Left lung (tissue), 4 donors: ENCODE measurements at regions not wholly inside any gene's neighbourhood (a gene's known extent, or its start where the extent isn't known, plus 50 kb on each side); places are given as distances from the start of the nearest gene placed in this dataset.
"Not testable (repeated sequence)": the region's sequence is repeated elsewhere in the genome, so short reads cannot be mapped to it uniquely, and the experiment has no call there.

Experiments used
- ATAC-seq: fragments of 200-7000 bp; cut with Tn5 transposase; one replicate; pipeline ENCODE4 v1.9.1; 2020; ENCODE audit warnings: moderate library complexity
- DNase-seq, 4 donors: peaks; one replicate each; pipeline ENCODE4 v3.0.0-alpha.2; 2013 to 2020
- H3K27ac ChIP-seq, 2 donors: fragments of 200-600 bp; sonication (generic) in 1 of 2; one replicate each; pipeline versions ENCODE4 v1.5.0 to v1.8.0; 2020 to 2021
- H3K27me3 ChIP-seq, 2 donors: fragments of 200-600 bp; sonication (generic) in 1 of 2; one replicate each; pipeline versions ENCODE4 v1.5.0 to v1.8.0; 2020 to 2021
- H3K36me3 ChIP-seq, 2 donors: fragments of 200-600 bp; sonication (generic) in 1 of 2; one replicate each; pipeline versions ENCODE4 v1.5.0 to v1.8.0; 2020 to 2021
- H3K4me1 ChIP-seq, 2 donors: fragments of 200-600 bp; one replicate each; pipeline ENCODE4 v1.8.0; 2021
- H3K4me3 ChIP-seq, 2 donors: fragments of 200-600 bp; sonication (generic) in 1 of 2; one replicate each; pipeline versions ENCODE4 v1.5.0 to v1.8.0; 2020 to 2021; ENCODE audit warnings: mild to moderate bottlenecking in 1 of 2
- H3K9me3 ChIP-seq, 2 donors: fragments of 200-600 bp; sonication (generic) in 1 of 2; one replicate each; pipeline versions ENCODE4 v1.5.0 to v1.8.0; 2020 to 2021
- intact Hi-C, 2 donors: fragments of 100-400 bp; cut with DNase I; formaldehyde crosslinking; loops; one replicate each; pipeline versions ENCODE4 v1.11.2 to v1.14.2; 2022
- donor health status: DM: no; HTN: yes; CAD: no.
- donor health status: DM: no; HTN: no; CAD: no.

GRCh38 chr2:111463956-111464355 lies 343.2 kb downstream of the BCL2L11 start:
- H3K27me3 ChIP-seq, H3K27ac ChIP-seq, H3K4me1 ChIP-seq, H3K4me3 ChIP-seq, H3K9me3 ChIP-seq, H3K36me3 ChIP-seq, intact Hi-C loops, DNase-seq: not testable (repeated sequence)
- ATAC-seq: peak; percentile 87

- H3K36me3 ChIP-seq, ATAC-seq, DNase-seq, H3K27me3 ChIP-seq, H3K27ac ChIP-seq, H3K4me3 ChIP-seq, H3K4me1 ChIP-seq, H3K9me3 ChIP-seq, intact Hi-C loops: not testable (repeated sequence)
These were observed 343.7 kb downstream of the BCL2L11 start for GRCh38 chr2:111464367-111464766.

DNA sequence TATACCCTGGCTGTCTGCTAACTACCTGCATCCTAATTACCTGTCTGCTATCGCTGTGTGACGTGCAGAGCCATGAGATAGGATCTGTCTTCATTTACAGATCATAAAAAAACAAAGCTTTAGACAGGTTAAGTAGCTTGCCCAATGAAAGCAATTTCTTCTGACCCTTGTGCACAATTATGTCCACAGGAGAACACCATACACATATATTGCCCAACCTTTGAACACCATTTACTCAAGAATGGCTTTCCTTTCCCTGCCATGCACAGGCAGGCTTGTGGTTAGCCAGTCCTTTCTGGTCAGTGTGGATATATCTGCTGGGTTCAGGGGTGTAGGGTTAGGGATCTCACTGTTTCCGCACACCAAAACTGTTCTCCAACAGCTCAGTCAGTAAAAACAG lies 344.8 kb downstream of the BCL2L11 start:
- intact Hi-C loops, ATAC-seq, DNase-seq, H3K27ac ChIP-seq, H3K4me3 ChIP-seq, H3K36me3 ChIP-seq, H3K9me3 ChIP-seq, H3K27me3 ChIP-seq, H3K4me1 ChIP-seq: not testable (repeated sequence)

- H3K27ac ChIP-seq, H3K4me1 ChIP-seq, H3K27me3 ChIP-seq, H3K4me3 ChIP-seq, intact Hi-C loops, H3K9me3 ChIP-seq, H3K36me3 ChIP-seq: not testable (repeated sequence)
- ATAC-seq: peak; percentile 90
- peak in 1 of 4 donors; percentile 60 for DNase-seq
These were observed 346.0 kb downstream of the BCL2L11 start for GRCh38 chr2:111466744-111467143.

DNA sequence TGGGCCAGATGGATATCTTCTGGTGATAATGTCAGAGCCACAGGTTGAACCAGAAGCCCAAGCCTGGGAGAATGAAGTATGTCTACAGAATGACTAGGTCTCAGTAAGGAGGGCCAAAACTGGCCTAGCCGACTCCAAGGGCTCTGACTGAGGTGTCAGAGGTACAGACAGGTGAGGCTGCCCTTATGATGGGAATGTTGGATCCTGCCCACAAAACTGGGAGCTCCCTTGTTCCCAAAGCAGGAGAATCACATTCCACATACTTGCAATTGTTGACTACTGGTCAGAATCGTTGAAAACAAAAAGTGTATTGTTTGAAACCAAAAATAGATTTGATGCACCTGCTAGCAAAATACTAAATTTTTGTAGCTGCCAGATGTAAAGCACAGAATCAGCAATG lies 350.2 kb downstream of the BCL2L11 start:
- H3K27ac ChIP-seq, intact Hi-C loops, H3K36me3 ChIP-seq, H3K9me3 ChIP-seq, DNase-seq, H3K4me1 ChIP-seq, ATAC-seq, H3K4me3 ChIP-seq, H3K27me3 ChIP-seq: not testable (repeated sequence)

DNA sequence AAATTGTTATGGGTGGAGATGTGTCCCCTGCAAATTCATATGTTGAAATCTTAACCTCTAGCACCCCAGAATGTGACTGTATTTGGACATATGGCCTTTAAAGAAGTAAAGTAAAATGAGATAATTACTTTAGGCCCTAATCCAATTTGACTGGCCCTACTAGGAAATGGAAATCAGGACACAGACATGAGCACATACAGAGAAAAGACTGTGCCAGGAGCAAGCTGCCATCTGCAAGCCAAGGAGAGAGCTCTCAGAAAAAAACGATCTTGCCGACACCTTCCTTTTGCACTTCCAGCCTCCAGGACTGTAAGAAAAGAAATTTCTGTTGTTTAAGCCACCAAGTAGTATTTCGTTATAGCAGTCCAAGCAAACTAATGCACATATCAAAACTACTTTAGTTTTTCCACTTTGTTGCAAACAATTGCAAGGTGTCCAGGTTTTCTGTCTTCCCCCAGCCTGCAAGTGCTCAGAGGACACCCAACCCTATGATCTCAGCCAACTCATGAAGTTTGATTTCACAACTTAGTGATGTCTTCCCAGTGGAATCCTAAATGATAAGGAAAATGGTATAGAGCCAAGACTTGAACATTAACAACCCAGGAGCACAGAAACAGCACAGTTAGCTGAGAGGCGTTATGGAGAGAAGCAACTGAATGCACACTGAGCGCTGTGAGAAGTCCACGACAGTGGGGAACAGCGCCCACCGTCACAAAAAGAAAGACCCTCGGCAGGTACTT lies 351.2 kb downstream of the BCL2L11 start:
- intact Hi-C loops, H3K4me1 ChIP-seq: not testable (repeated sequence)

GRCh38 chr2:111472844-111473403 lies 352.2 kb downstream of the BCL2L11 start:
- H3K4me3 ChIP-seq, DNase-seq, H3K27me3 ChIP-seq, H3K4me1 ChIP-seq, H3K27ac ChIP-seq, intact Hi-C loops, H3K36me3 ChIP-seq, H3K9me3 ChIP-seq: not testable (repeated sequence)
- ATAC-seq: peak; percentile 6

More for the DNA sequence above, 351.2 kb downstream of the BCL2L11 start:
- ATAC-seq: peak; percentile 56
- not testable (repeated sequence) for H3K36me3 ChIP-seq, H3K4me3 ChIP-seq, H3K27ac ChIP-seq, H3K27me3 ChIP-seq, H3K9me3 ChIP-seq
- DNase-seq: peak in 1 of 4 donors; percentile 50

- DNase-seq, H3K36me3 ChIP-seq, H3K27me3 ChIP-seq, H3K4me1 ChIP-seq, H3K9me3 ChIP-seq, H3K4me3 ChIP-seq, intact Hi-C loops, H3K27ac ChIP-seq: not testable (repeated sequence)
- ATAC-seq: peak; percentile 76
These were observed 352.8 kb downstream of the BCL2L11 start for GRCh38 chr2:111473522-111473921.

GRCh38 chr2:111474198-111474705 lies 353.5 kb downstream of the BCL2L11 start:
- H3K27ac ChIP-seq, H3K4me1 ChIP-seq, intact Hi-C loops, H3K4me3 ChIP-seq, H3K27me3 ChIP-seq, ATAC-seq, H3K9me3 ChIP-seq, DNase-seq, H3K36me3 ChIP-seq: not testable (repeated sequence)

- H3K4me3 ChIP-seq, intact Hi-C loops, H3K27me3 ChIP-seq, DNase-seq, H3K36me3 ChIP-seq, H3K9me3 ChIP-seq, ATAC-seq: not testable (repeated sequence)
- Histone ChIP-seq H3K4me1 (peaks cover 0 to 18% of the 10 kb centered on the region in 2 donors), H3K27ac (peak overlapping the region in 1 of 2 donors; percentile 75)
These were observed 357.6 kb downstream of the BCL2L11 start for GRCh38 chr2:111478335-111478734.

DNA sequence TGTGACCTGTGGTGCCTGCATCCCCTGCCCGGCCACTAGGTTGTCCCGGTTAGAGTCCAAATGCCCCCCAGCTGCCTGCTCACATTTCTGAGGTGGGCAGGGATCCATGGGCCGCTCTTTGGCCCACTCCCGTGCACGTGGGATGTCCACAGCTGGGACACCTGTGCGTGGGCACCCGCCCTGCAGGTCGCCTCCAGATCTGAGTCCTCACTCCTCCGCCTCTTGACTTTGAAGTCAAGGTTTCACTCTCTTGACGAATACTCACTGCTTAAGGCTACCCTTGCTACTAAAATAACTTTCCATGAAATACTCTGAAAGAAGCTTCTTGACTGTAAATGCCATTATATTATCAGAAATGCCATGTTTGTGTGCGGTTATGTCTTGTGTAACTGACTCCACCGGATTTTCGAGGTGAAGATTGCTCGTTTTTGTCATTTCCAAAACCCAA lies 358.2 kb downstream of the BCL2L11 start:
- intact Hi-C loops, H3K36me3 ChIP-seq, H3K9me3 ChIP-seq, DNase-seq, H3K27me3 ChIP-seq, H3K4me3 ChIP-seq: not testable (repeated sequence)
- ATAC-seq: peak; percentile 26
- peaks cover 0 to 18% of the 10 kb centered on the region in 2 donors for H3K4me1 ChIP-seq
- peak overlapping the region in 1 of 2 donors; percentile 75 for H3K27ac ChIP-seq

DNA sequence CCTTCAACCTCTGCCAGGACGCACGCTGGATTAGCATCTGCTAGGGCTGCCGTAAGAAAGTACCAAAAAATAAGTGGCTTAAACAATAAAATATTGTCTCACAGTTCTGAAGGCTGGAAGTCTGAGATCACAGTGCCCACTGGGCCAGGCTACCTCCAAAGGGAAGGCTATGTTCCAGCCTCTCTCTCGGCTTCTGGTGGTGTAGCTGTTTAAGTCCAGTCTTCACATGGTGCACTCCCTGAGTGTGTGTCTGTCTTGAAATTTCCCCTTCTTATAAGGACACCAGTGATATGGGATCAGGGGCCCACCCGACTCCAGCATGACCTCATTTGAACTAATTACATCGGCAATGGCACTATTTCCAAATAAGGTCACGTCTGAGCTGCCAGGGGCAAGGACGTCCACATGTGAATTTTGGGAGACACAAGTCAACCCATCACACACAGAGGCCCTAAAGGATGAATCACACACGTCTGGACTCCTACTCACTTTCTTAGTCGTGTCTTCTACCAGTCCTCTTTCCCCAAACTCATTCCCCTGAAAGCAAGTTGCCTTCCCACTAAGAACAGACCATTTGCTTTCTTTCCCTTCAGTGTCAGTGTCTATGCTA lies 359.4 kb downstream of the BCL2L11 start:
- Histone ChIP-seq H3K27ac (peak overlapping the region in 1 of 2 donors; percentile 41), H3K4me1 (peaks cover 0 to 21% of the 10 kb centered on the region in 2 donors)
- intact Hi-C loops, H3K27me3 ChIP-seq, H3K9me3 ChIP-seq, DNase-seq, H3K4me3 ChIP-seq, H3K36me3 ChIP-seq: not testable (repeated sequence)
- peak; percentile 10 for ATAC-seq

DNA sequence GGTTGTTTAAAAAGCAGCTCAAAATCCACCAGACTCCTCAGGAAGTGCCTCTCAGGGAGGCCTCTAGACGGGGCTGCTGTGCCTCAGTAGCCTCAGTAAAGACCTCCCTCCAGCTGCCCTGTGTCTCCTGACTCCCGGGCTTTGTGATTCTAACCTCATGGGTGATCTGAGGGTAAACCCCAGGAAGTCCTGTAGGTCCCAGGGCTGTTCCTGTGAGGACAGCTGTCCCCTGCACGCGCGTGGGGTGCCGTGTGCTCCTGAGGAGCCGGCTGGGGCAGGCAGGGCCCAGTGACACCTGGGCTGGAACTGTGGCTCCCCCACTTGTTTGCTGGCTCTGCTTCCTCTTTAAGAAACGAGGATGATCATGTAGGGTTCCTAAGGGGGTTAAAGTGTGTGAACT lies 359.9 kb downstream of the BCL2L11 start:
- H3K27me3 ChIP-seq, H3K9me3 ChIP-seq, H3K4me3 ChIP-seq, DNase-seq, H3K36me3 ChIP-seq, intact Hi-C loops: not testable (repeated sequence)
- Histone ChIP-seq H3K4me1 (peaks cover 0 to 21% of the 10 kb centered on the region in 2 donors), H3K27ac (peak overlapping the region in 1 of 2 donors; percentile 41)
- ATAC-seq: peak; percentile 4
